SHP77 treated with DMSO at 0.1 percent for 48 hours (cell line): ENCODE measurements at regions not wholly inside any gene's neighbourhood (a gene's known extent, or its start where the extent isn't known, plus 50 kb on each side); places are given as distances from the start of the nearest gene placed in this dataset.
"Not testable (repeated sequence)": the region's sequence is repeated elsewhere in the genome, so short reads cannot be mapped to it uniquely, and the experiment has no call there.

Experiments used
- DNase-seq: peaks from one replicate; lab custom pipeline; 2025; lab: John Stamatoyannopoulos, UW

DNA sequence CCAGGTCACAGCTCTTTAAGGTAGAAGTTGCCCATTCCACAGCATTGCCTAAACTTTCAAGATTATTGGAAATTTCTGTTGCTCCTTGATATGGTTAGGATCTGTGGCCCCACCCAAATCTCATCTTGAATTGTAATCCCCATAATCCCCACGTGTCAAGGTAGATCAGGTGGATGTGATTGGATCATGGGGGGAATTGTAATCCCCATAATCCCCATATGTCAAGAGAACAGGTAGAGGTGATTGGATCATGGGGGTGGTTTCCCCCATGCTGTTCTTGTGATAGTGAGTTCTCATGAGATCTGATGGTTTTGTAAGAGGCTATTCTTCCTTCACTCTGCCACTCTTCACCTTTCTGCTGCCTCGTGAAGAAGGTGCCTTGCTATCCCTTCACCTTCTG, 327.4 kb upstream of the MAP3K7 start:
- DNase-seq, result no peak

- DNase-seq, result no peak
These were observed 326.5 kb upstream of the MAP3K7 start for GRCh38 chr6:90913266-90913960.

DNA sequence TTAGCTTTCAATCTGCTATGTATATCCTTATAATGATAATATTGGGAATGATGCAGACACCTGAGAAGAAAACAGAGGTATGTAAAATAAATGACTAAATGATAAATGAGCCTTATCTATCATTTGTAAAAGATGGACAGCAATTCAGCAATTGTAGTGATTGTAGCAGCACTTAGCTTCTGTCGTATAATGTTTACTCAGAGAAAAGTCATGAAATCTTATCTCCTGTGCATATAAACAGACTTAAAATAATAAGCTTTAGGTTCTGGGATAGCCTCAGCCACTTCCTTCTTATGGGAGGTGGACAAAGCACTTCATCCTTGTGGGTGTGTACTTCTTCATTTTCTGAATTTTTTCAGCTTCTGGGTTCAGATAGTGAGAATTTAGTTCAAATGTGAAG, 324.8 kb upstream of the MAP3K7 start:
- no peak for DNase-seq

- DNase-seq, result no peak
These were observed 324.0 kb upstream of the MAP3K7 start for GRCh38 chr6:90910893-90911292.

- DNase-seq, result no peak
These were observed 321.2 kb upstream of the MAP3K7 start for GRCh38 chr6:90907931-90908655.

DNA sequence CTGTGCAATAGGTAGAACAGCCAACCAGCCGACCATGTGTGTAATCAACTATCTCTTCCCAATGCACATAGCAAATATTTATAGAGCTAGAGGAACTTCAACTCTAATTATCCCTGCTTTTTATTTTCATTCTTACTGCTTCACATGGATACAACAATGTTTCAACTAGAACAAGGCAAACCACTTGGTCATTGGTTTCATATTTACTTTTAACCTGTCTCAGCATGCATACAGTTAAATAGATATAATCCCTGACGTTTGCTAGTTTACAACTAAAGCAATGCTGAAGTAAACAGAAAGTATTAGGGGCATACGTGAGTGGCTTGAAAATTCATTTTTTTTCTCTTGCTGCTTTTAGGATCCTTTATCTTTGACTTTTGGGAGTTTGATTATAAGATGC, 318.5 kb upstream of the MAP3K7 start:
- DNase-seq, result no peak

DNA sequence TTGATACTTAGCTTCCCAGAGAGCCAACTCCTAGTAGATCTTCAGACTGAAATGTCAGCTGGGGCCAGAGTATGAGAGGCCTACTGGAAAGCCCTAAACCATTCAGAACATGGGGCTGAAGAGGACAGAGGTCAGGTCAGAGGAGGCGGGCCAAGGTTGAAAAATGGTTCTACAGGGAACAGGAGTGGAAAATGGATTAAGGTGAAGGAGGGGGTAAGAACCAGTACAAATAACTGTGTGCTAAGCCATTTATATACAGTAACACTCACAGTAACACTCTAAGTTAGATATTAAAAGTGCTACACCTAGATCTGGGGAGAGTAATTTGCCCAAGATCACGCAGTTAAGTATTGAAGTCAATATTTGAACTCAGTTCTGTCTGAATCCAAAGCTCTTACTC, 313.2 kb upstream of the MAP3K7 start:
- DNase-seq, result no peak

DNA sequence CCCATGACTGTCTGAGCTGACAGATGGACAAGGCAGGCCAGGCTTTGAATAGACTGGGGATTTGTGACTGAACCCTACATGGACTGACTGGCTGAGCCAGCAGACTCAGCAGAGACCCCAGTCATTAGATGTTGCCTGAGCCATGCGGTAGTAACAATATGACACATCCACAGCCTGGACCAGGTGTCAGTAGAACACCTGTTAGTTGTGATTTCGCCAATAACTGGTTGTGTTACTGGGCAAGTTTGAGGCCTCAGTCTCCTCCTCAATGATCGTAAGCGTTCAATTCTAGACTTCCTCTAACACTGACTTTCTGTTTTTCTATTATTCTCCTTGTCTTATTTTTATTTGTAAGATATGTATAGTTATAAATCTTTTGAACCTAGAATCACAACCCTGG, 311.9 kb upstream of the MAP3K7 start:
- DNase-seq, result no peak

DNA sequence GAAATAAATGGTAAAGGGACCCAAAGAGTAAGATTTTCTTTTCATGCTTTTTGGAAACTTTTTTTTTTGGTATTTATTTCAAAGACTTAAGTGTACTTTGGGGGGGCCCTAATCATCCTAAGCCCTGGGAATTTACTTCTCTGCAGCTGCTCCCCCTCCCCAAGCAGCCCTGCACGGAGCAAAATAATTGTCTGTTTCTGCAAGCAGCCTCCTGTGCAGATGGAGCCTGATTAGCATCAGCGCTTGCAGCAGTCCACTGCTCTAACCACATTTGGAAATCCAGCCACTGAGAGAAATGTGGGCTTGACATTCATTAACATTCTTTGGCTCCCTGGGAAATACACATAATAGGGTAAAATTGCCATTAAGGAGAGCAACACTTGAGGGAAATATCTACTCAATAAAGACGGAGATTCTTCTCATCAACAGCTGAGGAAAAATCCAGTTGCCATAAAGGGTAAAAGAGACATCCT, 309.2 kb upstream of the MAP3K7 start:
- DNase-seq, result no peak

DNA sequence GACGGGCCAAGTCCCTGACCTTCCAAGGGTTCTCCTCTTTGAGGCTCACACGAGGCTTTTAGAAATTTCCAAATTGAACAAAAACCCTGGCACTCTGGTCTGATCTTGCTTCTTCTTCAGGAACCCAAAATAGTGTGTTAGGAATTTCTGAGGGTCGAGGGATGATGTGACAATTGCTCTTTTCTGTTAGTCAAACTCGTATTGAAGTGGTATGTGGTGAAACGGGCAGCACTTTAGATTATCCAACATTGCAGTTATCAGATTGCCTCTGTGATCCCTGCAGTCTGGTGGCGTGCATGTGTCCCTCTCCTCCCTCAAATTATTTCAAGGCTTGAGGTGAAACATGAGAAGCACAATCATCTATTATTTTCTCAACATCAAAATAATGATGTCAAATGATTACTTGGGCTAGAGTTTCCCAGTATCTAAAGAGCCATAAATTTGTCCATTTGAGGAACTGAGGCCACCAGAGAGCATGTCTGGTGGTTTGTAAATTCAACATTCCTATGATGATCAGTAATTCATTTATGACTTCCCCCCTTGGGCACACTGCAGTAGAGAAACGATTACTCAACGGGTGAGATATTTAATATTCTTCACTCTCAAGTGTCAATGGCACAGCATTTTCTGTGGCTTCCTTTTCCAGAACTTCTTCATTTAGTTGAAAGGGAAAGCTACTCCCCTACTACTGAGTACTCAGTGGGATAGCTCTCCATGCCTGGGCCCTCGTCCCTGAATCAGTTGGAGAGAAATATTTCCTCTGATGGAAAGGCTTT, 308.6 kb upstream of the MAP3K7 start:
- DNase-seq, result no peak

- no peak for DNase-seq
These were observed 307.6 kb upstream of the MAP3K7 start for GRCh38 chr6:90894285-90895130.

GRCh38 chr6:90893400-90893799, 306.5 kb upstream of the MAP3K7 start:
- DNase-seq, result no peak

- DNase-seq, result no peak
These were observed 305.4 kb upstream of the MAP3K7 start for GRCh38 chr6:90892271-90892670.

DNA sequence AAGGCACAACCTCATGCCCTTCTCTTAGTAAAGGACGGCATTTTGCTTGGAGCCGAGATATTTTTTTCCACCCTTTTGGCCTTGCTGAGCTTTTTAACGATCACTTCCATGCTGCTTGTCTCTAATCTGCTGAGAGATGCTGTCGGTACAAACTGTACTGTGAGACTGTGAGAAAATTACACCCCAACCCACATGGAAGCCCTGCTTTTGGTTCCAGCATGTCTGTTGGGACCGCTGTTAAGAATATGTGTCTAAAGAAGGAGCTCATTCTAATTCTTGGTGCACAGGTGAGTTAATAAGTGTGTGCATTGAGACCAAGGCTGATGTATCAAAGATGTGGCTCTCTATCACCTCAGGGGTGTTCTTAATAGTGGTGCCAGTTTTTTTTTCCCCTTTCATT, 304.5 kb upstream of the MAP3K7 start:
- no peak for DNase-seq

GRCh38 chr6:90890683-90891330, 303.9 kb upstream of the MAP3K7 start:
- DNase-seq, result no peak

DNA sequence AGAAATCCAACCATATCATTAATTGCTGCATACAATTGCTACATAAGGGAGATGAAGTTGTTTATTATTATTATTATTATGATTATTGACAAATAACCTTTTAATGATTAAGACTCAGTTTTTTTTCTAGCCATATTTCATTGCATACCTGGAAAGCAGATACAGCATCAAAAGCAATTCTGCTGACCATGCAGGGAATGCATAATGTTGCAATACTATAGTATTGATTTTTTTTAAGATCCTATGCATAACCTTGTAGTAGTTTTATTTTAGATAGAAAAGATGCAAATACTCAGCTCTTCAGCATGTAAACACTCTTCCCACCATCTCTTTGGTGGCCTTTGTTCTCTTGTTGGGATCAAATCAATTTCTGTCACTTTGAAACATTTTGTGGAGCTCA, 300.9 kb upstream of the MAP3K7 start:
- no peak for DNase-seq

DNA sequence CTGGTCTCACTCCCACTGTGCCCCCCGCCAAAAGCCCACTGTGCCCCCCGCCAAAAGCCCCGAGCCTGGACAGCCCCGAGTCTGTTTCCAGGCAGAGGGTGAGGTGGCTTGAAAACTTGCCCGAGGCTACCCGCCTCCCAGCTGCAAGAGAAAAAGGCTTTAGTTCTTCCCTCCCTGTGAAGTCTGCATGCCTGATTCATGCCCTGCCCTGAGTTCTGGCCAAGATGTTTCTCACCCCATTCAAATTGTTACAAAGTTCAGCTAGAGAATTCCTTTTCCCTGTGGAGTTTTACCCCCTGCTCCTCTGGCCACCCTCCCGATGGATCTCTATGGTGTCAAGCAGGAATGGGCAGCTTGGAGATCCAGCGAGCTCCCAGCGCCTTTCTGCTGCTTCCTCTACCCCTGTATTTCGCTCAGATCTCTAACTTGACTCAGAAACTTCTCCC, 298.8 kb upstream of the MAP3K7 start:
- DNase-seq, result no peak

DNA sequence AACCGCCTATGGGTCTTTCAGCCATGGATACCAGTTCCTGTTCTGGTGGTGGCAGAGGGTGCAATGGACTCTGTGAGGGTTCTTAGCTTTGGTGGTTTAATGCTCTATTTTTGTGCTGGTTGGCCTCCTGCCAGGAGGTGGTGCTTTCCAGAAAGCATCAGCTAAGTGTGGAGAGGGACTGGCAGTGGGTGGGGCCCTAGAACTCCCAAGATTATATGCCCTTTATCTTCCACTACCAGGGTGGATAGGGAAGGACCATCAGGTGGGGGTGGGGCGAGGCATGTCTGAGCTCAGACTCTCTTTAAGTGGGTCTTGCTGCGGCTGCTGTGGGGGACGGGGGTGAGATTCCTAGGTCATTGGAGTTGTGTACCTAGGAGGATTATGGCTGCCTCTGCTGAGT, 298.3 kb upstream of the MAP3K7 start:
- not testable (repeated sequence) for DNase-seq

GRCh38 chr6:90877616-90878015, 290.7 kb upstream of the MAP3K7 start:
- no peak for DNase-seq

DNA sequence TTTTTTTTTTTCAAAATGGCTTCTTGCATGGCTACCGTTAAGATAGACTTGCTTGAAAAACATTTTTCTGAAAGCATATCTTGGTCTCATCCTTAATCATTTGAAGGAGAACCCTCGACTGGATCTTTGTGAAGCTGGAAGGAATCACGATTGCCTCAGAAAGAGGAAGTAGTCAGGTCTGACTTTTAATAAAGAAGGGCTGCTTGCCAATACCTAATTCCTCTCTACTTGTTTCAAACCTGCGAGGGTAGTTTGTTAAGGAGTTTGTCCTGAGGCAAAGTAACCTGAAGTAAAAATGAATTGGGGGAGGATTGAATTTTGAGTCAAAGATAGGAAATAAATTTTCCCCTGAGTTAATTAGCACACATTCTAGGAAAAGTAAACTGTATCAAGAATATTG, 288.1 kb upstream of the MAP3K7 start:
- DNase-seq, result no peak

DNA sequence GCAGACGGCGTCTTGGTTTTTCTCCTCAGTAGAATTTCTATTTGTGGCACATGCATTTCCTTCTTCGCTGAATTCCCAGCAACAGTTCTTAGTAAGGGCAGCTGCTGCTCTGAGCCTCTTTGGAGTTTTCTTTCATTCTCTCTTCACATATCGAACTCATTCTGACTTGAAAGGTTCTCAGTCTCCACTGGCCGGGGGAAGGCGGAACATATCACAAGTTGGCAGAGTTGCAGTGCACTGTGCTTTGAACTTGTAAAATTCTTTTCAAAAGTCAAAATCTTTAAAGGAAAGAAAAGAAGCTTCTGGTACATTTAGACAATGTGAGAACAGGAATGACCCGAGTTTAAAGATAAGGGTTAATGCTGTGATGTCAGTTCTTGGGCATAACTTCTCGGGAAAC, 286.1 kb upstream of the MAP3K7 start:
- no peak for DNase-seq
